ENCODE measurements at regions not wholly inside any gene's neighbourhood (a gene's known extent, or its start where the extent isn't known, plus 50 kb on each side); places are given as distances from the start of the nearest gene placed in this dataset.
"Not testable (repeated sequence)": the region's sequence is repeated elsewhere in the genome, so short reads cannot be mapped to it uniquely, and the experiment has no call there.

GRCh38 chr11:134720691-134721070, 308.6 kb upstream of the B3GAT1 start:
- not testable (repeated sequence) for H3K27ac ChIP-seq; H3K9me3 ChIP-seq (replicated peaks); H3K27me3 ChIP-seq (replicated peaks); H3K4me1 ChIP-seq (replicated peaks); H3K36me3 ChIP-seq; H3K4me3 ChIP-seq; DNase-seq (ENCODE audit: low read depth in 1 of 2, low spot score in 2 of 2)

DNA sequence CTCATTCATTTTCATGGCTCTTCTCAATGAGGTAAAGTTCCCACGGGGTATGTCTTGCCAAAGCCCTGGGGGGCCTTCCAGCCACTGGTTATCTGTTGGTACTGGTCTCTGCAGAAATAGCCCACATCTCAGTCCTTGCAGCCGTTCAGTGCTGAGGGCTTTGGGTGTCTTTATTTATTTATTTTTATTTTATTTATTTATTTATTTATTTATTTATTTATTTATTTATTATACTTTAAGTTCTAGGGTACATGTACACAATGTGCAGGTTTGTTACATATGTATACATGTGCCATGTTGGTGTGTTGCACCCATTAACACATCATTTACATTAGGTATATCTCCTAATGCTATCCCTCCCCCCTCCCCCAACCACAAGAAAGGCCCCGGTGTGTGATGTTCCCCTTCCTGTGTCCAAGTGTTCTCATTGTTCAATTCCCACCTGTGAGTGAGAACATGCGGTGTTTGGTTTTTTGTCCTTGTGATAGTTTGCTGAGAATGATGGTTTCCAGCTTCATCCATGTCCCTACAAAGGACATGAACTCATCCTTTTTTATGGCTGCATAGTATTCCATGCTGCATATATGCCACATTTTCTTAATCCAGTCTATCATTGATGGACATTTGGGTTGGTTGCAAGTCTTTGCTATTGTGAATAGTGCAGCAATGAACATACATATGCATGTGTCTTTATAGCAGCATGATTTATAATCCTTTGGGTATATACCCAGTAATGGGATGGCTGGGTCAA, 308.1 kb upstream of the B3GAT1 start:
- DNase-seq (ENCODE audit: low read depth in 1 of 2, low spot score in 2 of 2); H3K36me3 ChIP-seq; H3K27ac ChIP-seq; H3K27me3 ChIP-seq (replicated peaks); H3K9me3 ChIP-seq (replicated peaks); H3K4me1 ChIP-seq (replicated peaks); H3K4me3 ChIP-seq: not testable (repeated sequence)

DNA sequence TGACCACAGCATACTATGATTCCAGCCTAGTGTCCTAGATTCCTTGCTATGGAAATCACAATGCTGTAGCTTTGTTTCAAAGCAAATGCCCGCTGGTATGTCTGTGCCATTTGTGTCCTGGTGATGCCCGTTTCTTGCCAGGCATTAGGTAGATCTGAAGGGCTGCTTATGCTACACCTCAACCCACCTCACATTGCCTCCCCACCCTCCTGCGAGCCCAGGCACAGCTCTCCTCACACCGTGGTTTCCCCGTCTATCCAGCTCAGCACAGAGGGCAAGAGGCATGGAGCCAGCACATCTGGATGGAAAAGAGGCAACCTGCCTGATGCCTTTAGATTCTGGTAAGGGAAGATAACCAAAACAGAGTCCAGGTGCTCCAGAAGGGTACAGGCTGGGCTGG, 307.4 kb upstream of the B3GAT1 start:
- no peaks in the 10 kb centered on the region for H3K4me1 ChIP-seq (replicated peaks)
- no peaks in the 10 kb centered on the region for H3K9me3 ChIP-seq (replicated peaks)
- no peak for DNase-seq (ENCODE audit: low read depth in 1 of 2, low spot score in 2 of 2)
- H3K27ac ChIP-seq: no peak overlapping the region
- no peaks in the 10 kb centered on the region for H3K36me3 ChIP-seq
- no peak overlapping the region for H3K4me3 ChIP-seq
- no peaks in the 10 kb centered on the region for H3K27me3 ChIP-seq (replicated peaks)

GRCh38 chr11:134716582-134716981, 304.5 kb upstream of the B3GAT1 start:
- no peaks in the 10 kb centered on the region for H3K27me3 ChIP-seq (replicated peaks)
- H3K36me3 ChIP-seq: no peaks in the 10 kb centered on the region
- no peak for DNase-seq (ENCODE audit: low read depth in 1 of 2, low spot score in 2 of 2)
- no peak overlapping the region for H3K27ac ChIP-seq
- no peaks in the 10 kb centered on the region for H3K9me3 ChIP-seq (replicated peaks)
- no peak overlapping the region for H3K4me3 ChIP-seq
- H3K4me1 ChIP-seq (replicated peaks): no peaks in the 10 kb centered on the region

DNA sequence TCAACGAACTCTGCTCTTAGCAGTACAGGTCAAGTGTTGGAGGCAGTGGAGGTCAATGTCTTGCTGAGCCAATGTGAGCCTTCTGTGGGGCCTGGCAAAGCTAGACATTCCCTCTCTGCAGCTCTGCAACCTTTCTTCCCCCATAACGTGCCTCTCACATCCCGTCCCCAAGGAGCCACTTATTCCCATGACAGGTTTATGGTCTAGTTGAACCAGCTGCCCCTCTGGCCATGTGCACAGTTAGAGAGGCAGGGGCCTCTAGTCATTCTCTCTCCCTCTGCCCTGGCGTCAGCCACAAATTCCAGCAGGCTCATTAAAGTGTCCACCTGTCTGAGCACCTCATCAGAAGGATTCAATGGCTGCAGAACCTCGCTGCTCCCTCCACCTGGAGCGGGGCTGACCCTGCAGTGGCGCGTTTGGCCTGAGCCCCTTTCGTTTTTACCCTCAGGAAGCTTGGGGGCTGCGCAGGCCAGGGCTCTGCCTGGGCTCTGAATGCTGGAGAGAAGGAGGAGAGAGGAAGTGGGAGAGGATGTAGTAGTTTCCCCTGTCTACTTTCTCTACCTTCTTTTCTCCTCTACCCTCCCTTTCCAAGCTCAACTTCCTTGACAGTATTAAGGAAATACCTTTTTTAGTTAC, 302.1 kb upstream of the B3GAT1 start:
- no peaks in the 10 kb centered on the region for H3K36me3 ChIP-seq
- no peaks in the 10 kb centered on the region for H3K27me3 ChIP-seq (replicated peaks)
- H3K4me3 ChIP-seq: no peak overlapping the region
- H3K9me3 ChIP-seq (replicated peaks): no peaks in the 10 kb centered on the region
- no peak for DNase-seq (ENCODE audit: low read depth in 1 of 2, low spot score in 2 of 2)
- no peak overlapping the region for H3K27ac ChIP-seq
- no peaks in the 10 kb centered on the region for H3K4me1 ChIP-seq (replicated peaks)

DNA sequence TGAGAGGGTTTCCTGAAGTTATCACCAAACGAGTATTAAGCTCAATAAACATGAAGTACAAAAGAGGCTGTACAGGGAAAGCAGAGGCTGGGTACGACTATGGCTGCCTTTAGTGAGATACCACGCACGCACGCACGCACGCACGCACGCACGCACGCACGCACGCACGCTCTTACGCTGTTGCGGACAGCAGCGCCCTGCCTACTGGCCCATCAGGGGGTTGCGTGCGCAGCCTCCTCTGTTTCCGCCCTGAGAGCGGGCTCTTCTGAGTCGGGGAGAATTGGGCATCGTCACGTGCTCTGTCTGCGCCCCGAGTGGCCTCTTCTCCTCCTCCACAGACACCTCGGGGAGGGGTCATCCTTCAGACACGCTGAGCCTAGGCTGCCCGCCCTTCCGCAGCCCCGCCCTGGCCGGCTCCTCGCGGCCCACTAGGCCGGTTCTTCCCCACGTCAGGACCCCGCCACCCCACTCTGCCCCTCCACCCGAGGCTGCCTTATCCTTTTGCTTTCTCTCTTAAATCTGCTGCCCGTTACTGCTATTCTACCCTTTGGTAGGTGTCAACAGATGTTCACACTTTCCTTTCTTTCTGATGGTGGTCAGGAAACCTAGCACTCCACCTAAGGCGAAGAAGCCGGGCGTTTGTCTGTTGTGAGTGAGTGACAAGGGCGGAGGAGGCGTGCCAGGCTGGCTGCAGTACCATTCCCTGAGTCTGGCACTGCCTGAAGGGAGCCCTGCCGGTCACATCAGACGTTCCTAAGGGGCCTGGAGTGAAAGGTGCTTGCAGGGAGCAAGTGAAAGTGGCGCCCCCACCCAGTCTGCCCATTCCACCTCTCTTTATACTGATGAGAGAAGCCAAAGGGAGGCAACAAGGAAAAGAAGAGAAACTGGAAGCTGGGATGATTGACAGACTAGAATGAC, 300.4 kb upstream of the B3GAT1 start:
- Histone ChIP-seq H3K9me3 (replicated peaks) (no peaks in the 10 kb centered on the region), H3K4me1 (replicated peaks) (no peaks in the 10 kb centered on the region), H3K36me3 (no peaks in the 10 kb centered on the region), H3K4me3 (no peak overlapping the region), H3K27me3 (replicated peaks) (no peaks in the 10 kb centered on the region), H3K27ac (no peak overlapping the region)
- DNase-seq (ENCODE audit: low read depth in 1 of 2, low spot score in 2 of 2): no peak

DNA sequence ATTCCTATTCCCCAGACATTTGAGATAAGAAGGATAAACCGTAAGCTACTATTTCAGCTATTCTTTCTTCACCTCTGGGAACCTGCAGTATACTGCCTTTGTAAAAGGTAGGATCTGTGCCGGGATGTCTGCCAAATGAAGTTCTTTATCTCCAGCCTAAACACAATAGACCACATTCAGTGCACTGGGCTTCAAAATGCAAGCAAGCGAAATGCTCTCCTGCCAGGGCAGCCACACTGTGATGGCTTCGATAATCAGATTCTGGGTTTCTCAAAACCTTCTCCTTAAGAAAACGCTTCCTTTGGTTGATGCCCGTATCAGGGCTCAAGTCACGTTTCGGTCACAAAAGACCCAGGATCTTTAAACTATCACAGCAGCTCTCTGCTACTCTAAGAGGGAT, 299.5 kb upstream of the B3GAT1 start:
- Histone ChIP-seq H3K27ac (no peak overlapping the region), H3K4me3 (no peak overlapping the region), H3K27me3 (replicated peaks) (no peaks in the 10 kb centered on the region), H3K36me3 (no peaks in the 10 kb centered on the region), H3K9me3 (replicated peaks) (no peaks in the 10 kb centered on the region), H3K4me1 (replicated peaks) (no peaks in the 10 kb centered on the region)
- DNase-seq (ENCODE audit: low read depth in 1 of 2, low spot score in 2 of 2): no peak

- Histone ChIP-seq H3K36me3 (no peaks in the 10 kb centered on the region), H3K4me3 (no peak overlapping the region), H3K9me3 (replicated peaks) (no peaks in the 10 kb centered on the region), H3K27ac (no peak overlapping the region), H3K27me3 (replicated peaks) (no peaks in the 10 kb centered on the region), H3K4me1 (replicated peaks) (no peaks in the 10 kb centered on the region)
- no peak for DNase-seq (ENCODE audit: low read depth in 1 of 2, low spot score in 2 of 2)
Observed at GRCh38 chr11:134710861-134711407, 298.9 kb upstream of the B3GAT1 start.

DNA sequence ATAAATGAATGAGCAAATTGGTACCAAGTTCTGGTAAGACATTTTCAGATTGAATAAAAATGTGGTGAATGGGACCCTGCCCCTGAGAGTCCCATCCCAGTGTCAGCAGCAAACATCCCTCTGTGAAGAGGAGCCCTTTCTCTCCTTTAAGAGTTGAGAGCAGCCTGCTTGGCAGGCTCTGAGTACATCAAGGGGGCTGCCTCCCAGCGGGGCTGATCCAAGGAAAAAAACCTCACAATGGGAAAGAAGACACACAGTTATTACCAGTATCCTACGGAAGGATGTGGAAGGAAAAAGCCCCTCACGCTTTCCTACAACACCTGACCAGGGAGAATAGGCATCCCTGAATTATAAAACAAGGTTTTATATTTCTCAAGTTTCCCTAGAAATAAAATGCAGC, 293.8 kb upstream of the B3GAT1 start:
- H3K27me3 ChIP-seq (replicated peaks): no peaks in the 10 kb centered on the region
- no peak for DNase-seq (ENCODE audit: low read depth in 1 of 2, low spot score in 2 of 2)
- H3K9me3 ChIP-seq (replicated peaks): no peaks in the 10 kb centered on the region
- no peaks in the 10 kb centered on the region for H3K36me3 ChIP-seq
- no peak overlapping the region for H3K4me3 ChIP-seq
- H3K4me1 ChIP-seq (replicated peaks): no peaks in the 10 kb centered on the region
- no peak overlapping the region for H3K27ac ChIP-seq

- no peak overlapping the region for H3K4me3 ChIP-seq
Observed at GRCh38 chr11:134702827-134703226, 290.8 kb upstream of the B3GAT1 start.

DNA sequence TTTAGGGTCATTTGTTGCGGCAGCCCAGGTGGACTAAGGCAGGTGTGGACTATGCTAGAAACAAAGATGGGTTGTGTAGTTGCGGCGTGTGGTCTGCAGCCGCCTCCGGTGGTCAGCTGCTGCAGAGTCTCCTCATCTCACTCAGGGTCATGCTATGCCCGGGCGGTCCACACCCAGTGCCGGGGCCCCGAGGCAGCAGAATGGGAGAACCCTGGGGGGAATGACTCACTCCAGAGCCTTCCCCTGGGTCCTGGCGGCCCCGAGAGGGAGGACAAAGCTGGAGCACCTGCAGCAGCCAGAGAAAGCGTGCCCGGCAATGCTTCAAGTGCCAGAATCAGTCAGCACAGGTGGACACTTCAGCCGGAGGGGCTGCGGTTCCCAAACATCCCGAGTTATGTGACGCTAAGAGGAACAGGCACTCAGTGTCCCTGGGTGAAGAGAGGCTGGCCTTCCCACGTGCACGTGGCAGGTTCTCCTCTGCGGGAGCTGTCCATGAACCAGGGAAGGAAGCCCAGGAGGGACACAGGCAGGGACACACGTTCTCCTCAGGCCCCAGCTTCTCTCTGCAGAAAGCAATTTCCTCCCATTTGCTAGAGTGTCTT, 289.6 kb upstream of the B3GAT1 start:
- Histone ChIP-seq H3K9me3 (replicated peaks) (no peaks in the 10 kb centered on the region), H3K4me1 (replicated peaks) (no peaks in the 10 kb centered on the region), H3K27me3 (replicated peaks) (no peaks in the 10 kb centered on the region), H3K36me3 (no peaks in the 10 kb centered on the region), H3K27ac (no peak overlapping the region), H3K4me3 (no peak overlapping the region)
- no peak for DNase-seq (ENCODE audit: low read depth in 1 of 2, low spot score in 2 of 2)

More at GRCh38 chr11:134702827-134703226, 290.8 kb upstream of the B3GAT1 start:
- Histone ChIP-seq H3K9me3 (replicated peaks) (no peaks in the 10 kb centered on the region), H3K4me1 (replicated peaks) (no peaks in the 10 kb centered on the region), H3K27me3 (replicated peaks) (no peaks in the 10 kb centered on the region), H3K27ac (no peak overlapping the region), H3K36me3 (no peaks in the 10 kb centered on the region)
- DNase-seq (ENCODE audit: low read depth in 1 of 2, low spot score in 2 of 2): no peak

DNA sequence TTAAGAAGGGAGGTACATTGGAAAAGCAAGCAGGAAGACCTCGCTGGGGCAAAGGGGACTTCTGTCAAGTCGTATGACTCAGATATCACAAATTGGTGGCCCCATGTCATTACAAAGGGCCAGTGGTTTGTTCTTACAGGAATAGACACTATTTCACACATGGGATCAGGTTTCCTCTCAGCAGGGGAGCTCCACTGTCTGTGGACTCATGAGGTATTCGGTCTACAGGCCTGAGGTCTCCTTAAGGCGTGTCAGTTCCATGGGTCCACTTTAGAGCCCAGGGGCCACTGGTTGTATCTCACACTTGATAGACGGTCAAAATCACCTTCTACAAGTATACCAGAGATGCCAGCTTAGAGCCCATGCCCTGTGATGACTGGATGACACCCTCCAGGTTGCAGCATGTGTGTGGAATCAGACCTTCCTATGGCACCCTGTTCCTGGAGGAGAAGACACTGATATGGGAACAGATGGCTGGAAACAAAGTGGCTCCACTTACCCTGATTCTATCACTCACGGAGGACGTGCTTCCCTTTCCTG, 288.1 kb upstream of the B3GAT1 start:
- H3K36me3 ChIP-seq: no peaks in the 10 kb centered on the region
- DNase-seq (ENCODE audit: low read depth in 1 of 2, low spot score in 2 of 2): no peak
- no peak overlapping the region for H3K4me3 ChIP-seq
- no peaks in the 10 kb centered on the region for H3K9me3 ChIP-seq (replicated peaks)
- H3K27me3 ChIP-seq (replicated peaks): no peaks in the 10 kb centered on the region
- H3K4me1 ChIP-seq (replicated peaks): no peaks in the 10 kb centered on the region
- H3K27ac ChIP-seq: no peak overlapping the region

DNA sequence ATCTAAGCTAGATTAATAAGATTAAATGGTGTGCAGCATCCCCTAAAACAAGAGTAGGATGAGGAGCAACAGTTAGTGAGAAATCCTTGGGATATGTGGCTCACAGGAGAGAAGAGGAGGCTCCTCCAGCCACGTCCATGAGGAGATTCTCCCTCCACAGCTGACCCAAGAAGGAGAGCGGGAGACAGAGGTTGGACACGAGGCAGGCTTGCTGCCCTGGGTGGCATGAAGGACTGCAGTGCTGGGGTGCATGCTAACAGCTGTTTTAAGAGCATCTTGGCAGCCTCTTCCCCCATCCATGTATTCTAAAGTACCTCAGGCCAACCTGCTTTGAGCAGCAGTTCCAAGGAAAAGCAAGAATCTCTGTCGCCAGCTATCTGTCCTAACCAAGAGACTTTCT, 284.4 kb upstream of the B3GAT1 start:
- no peak overlapping the region for H3K4me3 ChIP-seq
- no peaks in the 10 kb centered on the region for H3K9me3 ChIP-seq (replicated peaks)
- peaks cover 6% of the 10 kb centered on the region; the same call in 1 of the 2 replicates for H3K4me1 ChIP-seq (replicated peaks)
- no peak for DNase-seq (ENCODE audit: low read depth in 1 of 2, low spot score in 2 of 2)
- H3K27me3 ChIP-seq (replicated peaks): no peaks in the 10 kb centered on the region
- no peaks in the 10 kb centered on the region for H3K36me3 ChIP-seq
- H3K27ac ChIP-seq: no peak overlapping the region
